Progenitor cell of endocrine pancreas (in vitro differentiated cells): ENCODE measurements at regions not wholly inside any gene's neighbourhood (a gene's known extent, or its start where the extent isn't known, plus 50 kb on each side); places are given as distances from the start of the nearest gene placed in this dataset.

ENCODE experiments used
- DNase-seq: peaks from one replicate; pipeline ENCODE4 v3.0.0; 2021; ENCODE audit warnings: low spot score; ENCODE audit not compliant: unreplicated experiment
- H3K27ac Mint-ChIP-seq: 2 replicates; pipeline ENCODE4 v1.8.0; 2021; ENCODE audit warnings: mild to moderate bottlenecking, moderate library complexity, mixed read lengths
- H3K27me3 Mint-ChIP-seq: 2 replicates; pipeline ENCODE4 v1.8.0; 2021; ENCODE audit warnings: mixed read lengths
- H3K36me3 Mint-ChIP-seq: 2 replicates; pipeline ENCODE4 v1.8.0; 2022; ENCODE audit warnings: mixed read lengths; ENCODE audit not compliant: insufficient read depth
- H3K4me1 Mint-ChIP-seq: 2 replicates; pipeline ENCODE4 v1.8.0; 2021; ENCODE audit warnings: low read depth, mixed read lengths
- H3K4me3 Mint-ChIP-seq: 2 replicates; pipeline ENCODE4 v1.8.0; 2021; ENCODE audit warnings: low read depth, mild to moderate bottlenecking, moderate library complexity, mixed read lengths
- H3K9me3 Mint-ChIP-seq: 2 replicates; pipeline ENCODE4 v1.8.0; 2021; ENCODE audit warnings: low read depth, mixed read lengths
- CTCF ChIP-seq: fragments of 200-600 bp; sonication (generic); IDR thresholded peaks from one replicate; pipeline ENCODE4 v1.5.0; 2021; ENCODE audit warnings: antibody characterized with exemption, mild to moderate bottlenecking; ENCODE audit not compliant: unreplicated experiment

- Mint-ChIP-seq H3K9me3 (no peaks in the 10 kb centered on the region), H3K27ac (no peak overlapping the region), H3K4me3 (no peak overlapping the region), H3K27me3 (no peaks in the 10 kb centered on the region), H3K36me3 (no peaks in the 10 kb centered on the region), H3K4me1 (no peaks in the 10 kb centered on the region)
- DNase-seq, result no peak
- no peak for TF ChIP-seq CTCF
These were observed 237.3 kb downstream of the SHOX2 start for GRCh38 chr3:157868946-157869345.

- Mint-ChIP-seq H3K4me1 (no peaks in the 10 kb centered on the region), H3K36me3 (no peaks in the 10 kb centered on the region), H3K9me3 (no peaks in the 10 kb centered on the region), H3K27me3 (no peaks in the 10 kb centered on the region), H3K4me3 (no peak overlapping the region), H3K27ac (no peak overlapping the region)
- DNase-seq, result no peak
- no peak for TF ChIP-seq CTCF
These were observed 238.0 kb downstream of the SHOX2 start for GRCh38 chr3:157868196-157868595.

- DNase-seq, result peak; percentile 19
- Mint-ChIP-seq H3K9me3 (no peaks in the 10 kb centered on the region), H3K27ac (no peak overlapping the region), H3K27me3 (peaks cover 4% of the 10 kb centered on the region), H3K4me3 (no peak overlapping the region), H3K36me3 (no peaks in the 10 kb centered on the region), H3K4me1 (peaks cover 1% of the 10 kb centered on the region)
- TF ChIP-seq CTCF, result peak; percentile 66
These were observed 240.7 kb downstream of the SHOX2 start for GRCh38 chr3:157865352-157866000.

GRCh38 chr3:157861076-157861765 is 245.0 kb downstream of the SHOX2 start:
- H3K4me3 Mint-ChIP-seq, result no peak overlapping the region
- no peaks in the 10 kb centered on the region for H3K9me3 Mint-ChIP-seq
- H3K36me3 Mint-ChIP-seq, result no peaks in the 10 kb centered on the region
- DNase-seq, result no peak
- peaks cover 4% of the 10 kb centered on the region for H3K27me3 Mint-ChIP-seq
- peaks cover 20% of the 10 kb centered on the region for H3K4me1 Mint-ChIP-seq
- TF ChIP-seq CTCF, result no peak
- no peak overlapping the region for H3K27ac Mint-ChIP-seq

GRCh38 chr3:157859541-157859940 is 246.7 kb downstream of the SHOX2 start:
- no peak overlapping the region for H3K4me3 Mint-ChIP-seq

More at GRCh38 chr3:157859541-157859940, 246.7 kb downstream of the SHOX2 start:
- Mint-ChIP-seq H3K4me1 (peaks cover 28% of the 10 kb centered on the region), H3K36me3 (no peaks in the 10 kb centered on the region), H3K27me3 (peaks cover 4% of the 10 kb centered on the region), H3K27ac (no peak overlapping the region), H3K9me3 (no peaks in the 10 kb centered on the region)
- DNase-seq, result no peak
- no peak for TF ChIP-seq CTCF
